ENCODE measurements at regions not wholly inside any gene's neighbourhood (a gene's known extent, or its start where the extent isn't known, plus 50 kb on each side); places are given as distances from the start of the nearest gene placed in this dataset.

DNA sequence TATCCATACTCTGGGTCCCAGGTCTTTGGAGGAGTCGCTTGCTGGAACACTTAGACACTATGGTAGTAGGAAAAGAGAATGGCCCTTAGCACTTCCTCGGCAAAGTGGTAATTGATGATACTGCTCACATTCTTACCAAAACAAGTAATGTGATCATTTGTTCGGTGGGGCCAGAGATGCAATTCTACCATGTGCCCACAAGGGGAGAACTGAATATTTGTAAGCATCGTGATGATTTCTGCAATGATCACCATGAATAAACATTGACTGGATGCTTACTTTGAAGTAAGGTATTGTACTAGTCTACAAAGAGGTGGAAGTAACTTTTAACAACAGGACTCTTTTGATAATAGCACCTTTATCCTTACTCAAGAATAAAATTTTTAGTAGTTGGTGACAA, 109.7 kb downstream of the CD8B2 start:
- Histone ChIP-seq H3K36me3 (ENCODE audit: control insufficient read depth in 2 of 3, insufficient read depth in 3 of 3, low read length in 3 of 3) (no peaks in the 10 kb centered on the region), H3K4me3 (ENCODE audit: low read length in 3 of 3) (no peak overlapping the region), H3K4me1 (ENCODE audit: control insufficient read depth in 2 of 3, insufficient read depth in 2 of 3, low read depth in 1 of 3, low read length in 3 of 3) (no peaks in the 10 kb centered on the region), H3K9me3 (ENCODE audit: control insufficient read depth in 2 of 3, insufficient read depth in 1 of 3, low read length in 3 of 3) (no peaks in the 10 kb centered on the region), H3K27me3 (ENCODE audit: control insufficient read depth, insufficient read depth, low read length) (no peaks in the 10 kb centered on the region), H3K27ac (ENCODE audit: low read depth in 2 of 2, low read length in 2 of 2) (no peak overlapping the region), H3K9ac (ENCODE audit: low read length in 3 of 3) (no peak overlapping the region)
- intact Hi-C loops (cut with DNase I) = no loop called here
- DNase-seq (no peak), FAIRE-seq (no peak)
- TF ChIP-seq, protein P1, sequence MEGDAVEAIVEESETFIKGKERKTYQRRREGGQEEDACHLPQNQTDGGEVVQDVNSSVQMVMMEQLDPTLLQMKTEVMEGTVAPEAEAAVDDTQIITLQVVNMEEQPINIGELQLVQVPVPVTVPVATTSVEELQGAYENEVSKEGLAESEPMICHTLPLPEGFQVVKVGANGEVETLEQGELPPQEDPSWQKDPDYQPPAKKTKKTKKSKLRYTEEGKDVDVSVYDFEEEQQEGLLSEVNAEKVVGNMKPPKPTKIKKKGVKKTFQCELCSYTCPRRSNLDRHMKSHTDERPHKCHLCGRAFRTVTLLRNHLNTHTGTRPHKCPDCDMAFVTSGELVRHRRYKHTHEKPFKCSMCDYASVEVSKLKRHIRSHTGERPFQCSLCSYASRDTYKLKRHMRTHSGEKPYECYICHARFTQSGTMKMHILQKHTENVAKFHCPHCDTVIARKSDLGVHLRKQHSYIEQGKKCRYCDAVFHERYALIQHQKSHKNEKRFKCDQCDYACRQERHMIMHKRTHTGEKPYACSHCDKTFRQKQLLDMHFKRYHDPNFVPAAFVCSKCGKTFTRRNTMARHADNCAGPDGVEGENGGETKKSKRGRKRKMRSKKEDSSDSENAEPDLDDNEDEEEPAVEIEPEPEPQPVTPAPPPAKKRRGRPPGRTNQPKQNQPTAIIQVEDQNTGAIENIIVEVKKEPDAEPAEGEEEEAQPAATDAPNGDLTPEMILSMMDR (IDR thresholded peaks at IDR 0.05; ENCODE audit: borderline replicate concordance, extremely low read depth, insufficient read depth) = peak; percentile 29

- Histone ChIP-seq H3K36me3 (ENCODE audit: control insufficient read depth in 2 of 3, insufficient read depth in 3 of 3, low read length in 3 of 3) (no peaks in the 10 kb centered on the region), H3K4me1 (ENCODE audit: control insufficient read depth in 2 of 3, insufficient read depth in 2 of 3, low read depth in 1 of 3, low read length in 3 of 3) (no peaks in the 10 kb centered on the region), H3K9me3 (ENCODE audit: control insufficient read depth in 2 of 3, insufficient read depth in 1 of 3, low read length in 3 of 3) (no peaks in the 10 kb centered on the region), H3K27me3 (ENCODE audit: control insufficient read depth, insufficient read depth, low read length) (no peaks in the 10 kb centered on the region), H3K27ac (ENCODE audit: low read depth in 2 of 2, low read length in 2 of 2) (no peak overlapping the region), H3K9ac (ENCODE audit: low read length in 3 of 3) (no peak overlapping the region), H3K4me3 (ENCODE audit: low read length in 3 of 3) (no peak overlapping the region)
- DNase-seq = no peak
- intact Hi-C loops (cut with DNase I) = no loop called here
- no peak for FAIRE-seq
- TF ChIP-seq, protein P1 (IDR thresholded peaks at IDR 0.05; ENCODE audit: borderline replicate concordance, extremely low read depth, insufficient read depth) = no peak
Measured at GRCh38 chr2:106599540-106599939, 112.4 kb downstream of the CD8B2 start.

DNA sequence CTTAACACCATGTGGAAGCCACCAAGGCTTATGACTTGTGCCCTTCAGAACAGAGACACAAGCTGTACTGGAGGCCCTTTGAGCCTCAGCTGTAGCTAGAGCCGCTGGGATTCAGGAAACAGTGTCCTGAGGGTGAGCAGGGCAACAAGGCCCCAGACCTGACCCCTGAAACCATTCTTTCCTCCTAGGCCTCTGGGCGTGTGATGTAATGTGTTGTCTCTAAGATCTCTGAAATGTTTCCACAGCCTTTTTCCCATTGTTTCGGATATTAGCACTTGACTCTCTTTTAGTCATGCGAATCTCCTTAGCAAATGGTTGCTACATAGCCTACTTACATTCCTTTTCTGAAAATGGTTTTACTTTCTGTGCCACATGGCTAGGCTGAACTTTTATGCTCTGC, 114.9 kb downstream of the CD8B2 start:
- no peaks in the 10 kb centered on the region for H3K36me3 ChIP-seq (ENCODE audit: control insufficient read depth in 2 of 3, insufficient read depth in 3 of 3, low read length in 3 of 3)
- no peaks in the 10 kb centered on the region for H3K9me3 ChIP-seq (ENCODE audit: control insufficient read depth in 2 of 3, insufficient read depth in 1 of 3, low read length in 3 of 3)
- FAIRE-seq (no peak), DNase-seq (no peak)
- intact Hi-C loops (cut with DNase I) = no loop called here
- TF ChIP-seq, protein P1 (IDR thresholded peaks at IDR 0.05; ENCODE audit: borderline replicate concordance, extremely low read depth, insufficient read depth) = no peak
- no peak overlapping the region for H3K4me3 ChIP-seq (ENCODE audit: low read length in 3 of 3)
- no peak overlapping the region for H3K9ac ChIP-seq (ENCODE audit: low read length in 3 of 3)
- no peaks in the 10 kb centered on the region for H3K4me1 ChIP-seq (ENCODE audit: control insufficient read depth in 2 of 3, insufficient read depth in 2 of 3, low read depth in 1 of 3, low read length in 3 of 3)
- H3K27ac ChIP-seq (ENCODE audit: low read depth in 2 of 2, low read length in 2 of 2) = no peak overlapping the region
- no peaks in the 10 kb centered on the region for H3K27me3 ChIP-seq (ENCODE audit: control insufficient read depth, insufficient read depth, low read length)

GRCh38 chr2:106606652-106607051, 119.5 kb downstream of the CD8B2 start:
- Histone ChIP-seq H3K36me3 (ENCODE audit: control insufficient read depth in 2 of 3, insufficient read depth in 3 of 3, low read length in 3 of 3) (no peaks in the 10 kb centered on the region), H3K9me3 (ENCODE audit: control insufficient read depth in 2 of 3, insufficient read depth in 1 of 3, low read length in 3 of 3) (no peaks in the 10 kb centered on the region), H3K9ac (ENCODE audit: low read length in 3 of 3) (no peak overlapping the region), H3K4me3 (ENCODE audit: low read length in 3 of 3) (no peak overlapping the region), H3K27ac (ENCODE audit: low read depth in 2 of 2, low read length in 2 of 2) (no peak overlapping the region), H3K27me3 (ENCODE audit: control insufficient read depth, insufficient read depth, low read length) (no peaks in the 10 kb centered on the region), H3K4me1 (ENCODE audit: control insufficient read depth in 2 of 3, insufficient read depth in 2 of 3, low read depth in 1 of 3, low read length in 3 of 3) (peaks cover 0 to 5% (median 0%) of the 10 kb centered on the region in 3 donors)
- TF ChIP-seq, protein P1 (IDR thresholded peaks at IDR 0.05; ENCODE audit: borderline replicate concordance, extremely low read depth, insufficient read depth) = no peak
- DNase-seq (peak in 2 of 5 donors; percentile 30 to 56), FAIRE-seq (no peak)
- intact Hi-C loops (cut with DNase I) = no loop called here
